Esophagus muscularis mucosa (tissue), 4 donors: ENCODE measurements at regions not wholly inside any gene's neighbourhood (a gene's known extent, or its start where the extent isn't known, plus 50 kb on each side); places are given as distances from the start of the nearest gene placed in this dataset.

Experiments
- CTCF ChIP-seq, 3 experiments: fragments of 200-600 bp in 2 of 3; fragments of 450-650 bp in 1 of 3; sonication (generic) in 2 of 3; IDR thresholded peaks; one replicate each; pipeline ENCODE4 v1.5.1; 2017 to 2019; ENCODE audit warnings: antibody characterized with exemption in 3 of 3, mild to moderate bottlenecking in 2 of 3, moderate library complexity in 1 of 3
- EP300 ChIP-seq: sonication (generic); formaldehyde crosslinking; IDR thresholded peaks from one replicate; pipeline ENCODE4 v1.6.1; 2017; ENCODE audit warnings: antibody characterized with exemption
- POLR2A ChIP-seq: fragments of 450-650 bp; IDR thresholded peaks from one replicate; pipeline ENCODE4 v1.6.1; 2017; ENCODE audit warnings: antibody characterized with exemption, moderate library complexity, mild to moderate bottlenecking, low read depth

DNA sequence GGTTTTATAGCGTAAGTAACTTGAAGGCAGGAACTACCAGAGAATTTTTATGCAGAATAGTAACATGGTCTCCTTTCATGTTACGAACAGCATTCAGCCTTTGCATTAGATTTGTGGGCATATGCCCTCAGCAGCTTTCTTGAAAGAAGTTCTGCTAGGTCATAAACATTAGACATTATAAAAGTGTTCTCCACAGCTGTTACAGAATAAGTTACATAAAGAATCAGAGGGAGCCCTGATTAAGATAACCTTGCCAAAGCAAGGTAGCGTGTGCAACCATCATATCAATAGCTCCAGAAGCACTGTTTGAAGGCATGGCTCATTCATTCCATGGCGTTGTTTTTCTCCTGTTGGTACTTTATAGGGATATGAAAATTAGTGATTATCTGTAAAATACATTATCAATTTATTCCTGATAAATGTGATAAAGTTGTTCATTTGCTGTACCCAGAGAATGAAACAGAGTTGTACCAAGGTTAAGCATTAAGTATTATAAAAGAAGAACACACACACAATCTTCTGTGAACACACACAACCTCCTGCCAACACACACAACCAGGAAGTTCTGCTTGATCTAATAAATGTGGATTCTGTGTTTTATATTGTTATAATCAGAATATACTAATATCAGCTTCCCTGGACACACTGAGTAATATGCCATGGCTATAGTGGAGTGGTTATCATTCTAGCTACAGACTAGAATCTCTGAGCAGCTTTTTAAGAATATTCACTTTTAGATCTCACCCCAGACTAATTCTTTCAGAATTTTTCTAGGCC is 286.7 kb upstream of the SLC39A10 start:
- no peak for TF ChIP-seq CTCF (IDR thresholded peaks at IDR 0.05)
- TF ChIP-seq POLR2A, result no peak
- no peak for TF ChIP-seq EP300
